PFSK-1 (cell line): ENCODE measurements at regions not wholly inside any gene's neighbourhood (a gene's known extent, or its start where the extent isn't known, plus 50 kb on each side); places are given as distances from the start of the nearest gene placed in this dataset.

ENCODE experiments used
- POLR2AphosphoS5 ChIP-seq: IDR thresholded peaks from 2 replicates; pipeline ENCODE4 v1.6.1; 2012; ENCODE audit warnings: low read depth, mild to moderate bottlenecking, control low read depth, low read length, moderate library complexity
- REST ChIP-seq, 2 experiments: IDR thresholded peaks; 2 replicates each; pipeline versions ENCODE4 v1.6.1 to v1.8.0; 2011 to 2012; ENCODE audit warnings: low read depth in 2 of 2, low read length in 2 of 2, control low read depth in 1 of 2, inconsistent platforms in 1 of 2, mild to moderate bottlenecking in 1 of 2, moderate library complexity in 1 of 2; ENCODE audit not compliant: insufficient read depth in 1 of 2
- TAF1 ChIP-seq: IDR thresholded peaks from 2 replicates; pipeline ENCODE4 v1.6.1; 2012; ENCODE audit warnings: low read length, control low read depth, borderline replicate concordance; ENCODE audit not compliant: insufficient read depth

DNA sequence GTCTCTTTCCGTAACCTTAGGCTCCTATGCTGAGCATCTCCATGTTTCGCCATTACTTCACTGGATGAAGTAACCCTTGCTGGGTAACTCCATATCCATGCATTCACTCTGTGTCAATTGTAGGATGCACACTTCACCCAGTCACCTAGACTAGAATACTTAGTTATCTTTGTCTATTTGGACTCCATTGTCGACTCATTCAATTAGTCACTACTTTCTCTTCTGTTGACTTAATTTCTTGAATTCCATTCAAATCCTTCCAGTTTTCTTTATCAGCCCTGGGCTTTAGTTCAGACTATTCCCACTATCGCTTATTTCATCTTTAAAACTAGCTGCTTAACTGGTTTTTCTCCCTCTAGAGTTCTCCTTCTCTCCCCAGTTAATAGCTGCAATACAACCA lies 111.3 kb upstream of the TNS3 start:
- TF ChIP-seq POLR2AphosphoS5 (no peak), REST (IDR thresholded peaks at IDR 0.05; ENCODE audit: insufficient read depth in 1 of 2, low read depth in 2 of 2, low read length in 2 of 2) (no peak), TAF1 (no peak)
